Thyroid gland (tissue), 4 donors: ENCODE measurements at regions not wholly inside any gene's neighbourhood (a gene's known extent, or its start where the extent isn't known, plus 50 kb on each side); places are given as distances from the start of the nearest gene placed in this dataset.

Source experiments
- DNase-seq, 2 donors: peaks; one replicate each; pipeline ENCODE4 v3.0.0-alpha.2; 2019
- H3K27ac ChIP-seq, 3 donors: fragments of 200-600 bp; sonication (generic); 1 replicate in 2 of 3; 2 replicates in 1 of 3; pipeline ENCODE4 v1.5.1; 2016 to 2019; ENCODE audit warnings: mild to moderate bottlenecking in 1 of 3, moderate library complexity in 1 of 3
- H3K27me3 ChIP-seq: fragments of 200-600 bp; sonication (generic); one replicate; pipeline ENCODE4 v1.5.1; 2019
- H3K36me3 ChIP-seq, 2 donors: fragments of 200-600 bp; sonication (generic); one replicate each; pipeline ENCODE4 v1.5.1; 2016 to 2019
- H3K4me1 ChIP-seq, 2 donors: fragments of 200-600 bp; sonication (generic); one replicate each; pipeline ENCODE4 v1.5.1; 2017 to 2019
- H3K4me3 ChIP-seq, 3 donors: fragments of 200-600 bp; sonication (generic); replicated peaks in 1 of 3; 1 replicate in 2 of 3; 2 replicates in 1 of 3; pipeline ENCODE4 v1.5.1; 2016; ENCODE audit warnings: mild to moderate bottlenecking in 1 of 3
- H3K9me3 ChIP-seq: fragments of 200-600 bp; sonication (generic); one replicate; pipeline ENCODE4 v1.5.1; 2017
- POLR2A ChIP-seq, 2 donors: fragments of 450-650 bp; IDR thresholded peaks; one replicate each; pipeline ENCODE4 v1.6.1; 2017; ENCODE audit warnings: antibody characterized with exemption in 2 of 2, mild to moderate bottlenecking in 2 of 2, moderate library complexity in 1 of 2
- WGBS, 2 donors: methylation state at CpG; one replicate each; pipeline ENCODE4 v1.1.5; 2017; 5-methylcytosine and 5-hydroxymethylcytosine counted together
- intact Hi-C: fragments of 100-400 bp; cut with DNase I; formaldehyde crosslinking; loops from one replicate; pipeline ENCODE4 v1.15.1; 2023
- TF ChIP-seq, protein P1 (sequence below), 6 experiments: fragments of 200-600 bp in 3 of 6; fragments of 450-650 bp in 3 of 6; sonication (generic) in 3 of 6; IDR thresholded peaks; one replicate each; pipeline ENCODE4 v1.5.1; 2016 to 2019; ENCODE audit warnings: antibody characterized with exemption in 6 of 6, mild to moderate bottlenecking in 2 of 6, inconsistent platforms in 1 of 6, moderate library complexity in 1 of 6

DNA sequence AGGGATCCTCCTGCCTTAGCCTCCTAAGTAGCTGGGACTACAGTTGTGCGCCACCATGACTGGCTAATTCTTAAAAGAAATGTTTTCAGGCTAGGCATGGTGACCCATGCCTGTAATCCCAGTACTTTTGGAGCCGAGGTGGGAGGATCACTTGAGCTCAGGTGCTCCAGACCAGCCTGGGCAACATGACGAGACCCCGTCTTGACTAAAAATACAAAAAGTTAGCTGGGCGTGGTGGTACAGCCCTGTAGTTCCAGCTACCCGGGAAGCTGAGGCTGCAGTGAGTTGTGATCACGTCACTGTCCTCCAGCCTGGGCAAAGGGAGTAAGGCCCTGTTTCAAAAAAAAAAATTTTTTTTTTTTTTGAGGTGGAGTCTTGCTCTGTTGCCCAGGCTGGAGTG, 173.1 kb downstream of the SEC14L1 start:
- 70 to 75% methylated on average over 7 of the region's 7 CpGs for WGBS, 2 donors
- Histone ChIP-seq H3K9me3 (no peaks in the 10 kb centered on the region), H3K36me3 (no peaks in the 10 kb centered on the region), H3K4me3 (no peak overlapping the region), H3K4me1 (peaks cover 40 to 48% of the 10 kb centered on the region in 2 donors), H3K27me3 (no peaks in the 10 kb centered on the region), H3K27ac (peak overlapping the region; percentile 81 to 88 (median 83))
- no peak for TF ChIP-seq POLR2A (IDR thresholded peaks at IDR 0.05)
- TF ChIP-seq, protein P1, sequence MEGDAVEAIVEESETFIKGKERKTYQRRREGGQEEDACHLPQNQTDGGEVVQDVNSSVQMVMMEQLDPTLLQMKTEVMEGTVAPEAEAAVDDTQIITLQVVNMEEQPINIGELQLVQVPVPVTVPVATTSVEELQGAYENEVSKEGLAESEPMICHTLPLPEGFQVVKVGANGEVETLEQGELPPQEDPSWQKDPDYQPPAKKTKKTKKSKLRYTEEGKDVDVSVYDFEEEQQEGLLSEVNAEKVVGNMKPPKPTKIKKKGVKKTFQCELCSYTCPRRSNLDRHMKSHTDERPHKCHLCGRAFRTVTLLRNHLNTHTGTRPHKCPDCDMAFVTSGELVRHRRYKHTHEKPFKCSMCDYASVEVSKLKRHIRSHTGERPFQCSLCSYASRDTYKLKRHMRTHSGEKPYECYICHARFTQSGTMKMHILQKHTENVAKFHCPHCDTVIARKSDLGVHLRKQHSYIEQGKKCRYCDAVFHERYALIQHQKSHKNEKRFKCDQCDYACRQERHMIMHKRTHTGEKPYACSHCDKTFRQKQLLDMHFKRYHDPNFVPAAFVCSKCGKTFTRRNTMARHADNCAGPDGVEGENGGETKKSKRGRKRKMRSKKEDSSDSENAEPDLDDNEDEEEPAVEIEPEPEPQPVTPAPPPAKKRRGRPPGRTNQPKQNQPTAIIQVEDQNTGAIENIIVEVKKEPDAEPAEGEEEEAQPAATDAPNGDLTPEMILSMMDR (IDR thresholded peaks at IDR 0.05) = no peak
- intact Hi-C loops = no loop called here
- no peak for DNase-seq

- Histone ChIP-seq H3K4me3 (no peak overlapping the region), H3K27me3 (no peaks in the 10 kb centered on the region), H3K36me3 (no peaks in the 10 kb centered on the region), H3K4me1 (peaks cover 48 to 55% of the 10 kb centered on the region in 2 donors), H3K27ac (peak overlapping the region in 2 of 3 donors; percentile 83 to 88), H3K9me3 (no peaks in the 10 kb centered on the region)
- TF ChIP-seq, protein P1 (IDR thresholded peaks at IDR 0.05) = no peak
- no peak for TF ChIP-seq POLR2A (IDR thresholded peaks at IDR 0.05)
- WGBS, 2 donors = 92 to 94% methylated on average over 11 of the region's 11 CpGs
- DNase-seq = no peak
- intact Hi-C loops = no loop called here
Observed at GRCh38 chr17:77314601-77315000, 173.8 kb downstream of the SEC14L1 start.

GRCh38 chr17:77315010-77315409, 174.2 kb downstream of the SEC14L1 start:
- Histone ChIP-seq H3K27ac (peak overlapping the region in 1 of 3 donors; percentile 84), H3K36me3 (no peaks in the 10 kb centered on the region), H3K9me3 (no peaks in the 10 kb centered on the region), H3K4me3 (no peak overlapping the region), H3K27me3 (no peaks in the 10 kb centered on the region), H3K4me1 (peaks cover 51 to 59% of the 10 kb centered on the region in 2 donors)
- WGBS, 2 donors = 95 to 97% methylated on average over 8 of the region's 8 CpGs
- intact Hi-C loops = no loop called here
- no peak for DNase-seq
- no peak for TF ChIP-seq POLR2A (IDR thresholded peaks at IDR 0.05)
- TF ChIP-seq, protein P1 (IDR thresholded peaks at IDR 0.05) = no peak

- TF ChIP-seq, protein P1 (IDR thresholded peaks at IDR 0.05) = no peak
- TF ChIP-seq POLR2A (IDR thresholded peaks at IDR 0.05) = no peak
- WGBS, 2 donors = 61 to 66% methylated on average over 12 to 14 of the region's 16 CpGs
- intact Hi-C loops = no loop called here
- peaks cover 54 to 66% of the 10 kb centered on the region in 2 donors for H3K4me1 ChIP-seq
- H3K36me3 ChIP-seq = no peaks in the 10 kb centered on the region
- no peak overlapping the region for H3K4me3 ChIP-seq
- H3K9me3 ChIP-seq = no peaks in the 10 kb centered on the region
- DNase-seq = no peak
- no peaks in the 10 kb centered on the region for H3K27me3 ChIP-seq
- peak overlapping the region; percentile 79 to 92 (median 84) for H3K27ac ChIP-seq
Observed at GRCh38 chr17:77315551-77316190, 174.9 kb downstream of the SEC14L1 start.

- H3K4me1 ChIP-seq = peaks cover 54 to 71% of the 10 kb centered on the region in 2 donors
- peak overlapping the region; percentile 79 to 92 (median 84) for H3K27ac ChIP-seq
- no peak overlapping the region for H3K4me3 ChIP-seq
- intact Hi-C loops = no loop called here
- WGBS, 2 donors = 26 to 41% methylated on average over 14 of the region's 14 CpGs
- peak in 1 of 2 donors; percentile 53 for TF ChIP-seq POLR2A (IDR thresholded peaks at IDR 0.05)
- TF ChIP-seq, protein P1 (IDR thresholded peaks at IDR 0.05) = no peak
- DNase-seq = peak; percentile 93 to 94
- no peaks in the 10 kb centered on the region for H3K9me3 ChIP-seq
- no peaks in the 10 kb centered on the region for H3K36me3 ChIP-seq
- H3K27me3 ChIP-seq = no peaks in the 10 kb centered on the region
Observed at GRCh38 chr17:77316191-77316641, 175.4 kb downstream of the SEC14L1 start.
